NCI-H128 (cell line): ENCODE measurements at regions not wholly inside any gene's neighbourhood (a gene's known extent, or its start where the extent isn't known, plus 50 kb on each side); places are given as distances from the start of the nearest gene placed in this dataset.
"Not testable (repeated sequence)": the region's sequence is repeated elsewhere in the genome, so short reads cannot be mapped to it uniquely, and the experiment has no call there.

ENCODE experiments used
- DNase-seq: peaks from one replicate; lab custom pipeline; 2025; ENCODE audit not compliant: unreplicated experiment; lab: John Stamatoyannopoulos, UW

GRCh38 chr13:54676526-54677113 is 1648.0 kb downstream of the OLFM4 start:
- DNase-seq: no peak

- no peak for DNase-seq
These were observed 1653.6 kb downstream of the OLFM4 start for GRCh38 chr13:54682184-54682583.

GRCh38 chr13:54687173-54687572 is 1658.6 kb downstream of the OLFM4 start:
- DNase-seq: no peak

- DNase-seq: no peak
These were observed 1671.2 kb downstream of the OLFM4 start for GRCh38 chr13:54699831-54700230.

- DNase-seq: no peak
These were observed 1677.1 kb downstream of the OLFM4 start for GRCh38 chr13:54705738-54706137.

GRCh38 chr13:54706336-54706735 is 1677.7 kb downstream of the OLFM4 start:
- DNase-seq: no peak

- no peak for DNase-seq
These were observed 1680.9 kb downstream of the OLFM4 start for GRCh38 chr13:54709546-54709945.

- no peak for DNase-seq
These were observed 1705.0 kb downstream of the OLFM4 start for GRCh38 chr13:54733639-54734038.

GRCh38 chr13:54737211-54737610 is 1708.6 kb downstream of the OLFM4 start:
- DNase-seq: not testable (repeated sequence)

- DNase-seq: no peak
These were observed 1714.4 kb downstream of the OLFM4 start for GRCh38 chr13:54742984-54743383.

GRCh38 chr13:54744747-54745146 is 1716.1 kb downstream of the OLFM4 start:
- DNase-seq: no peak

GRCh38 chr13:54750521-54750920 is 1721.9 kb downstream of the OLFM4 start:
- no peak for DNase-seq

GRCh38 chr13:54758795-54759194 is 1730.2 kb downstream of the OLFM4 start:
- no peak for DNase-seq

GRCh38 chr13:54768214-54768613 is 1739.6 kb downstream of the OLFM4 start:
- DNase-seq: no peak

- DNase-seq: no peak
These were observed 1747.0 kb downstream of the OLFM4 start for GRCh38 chr13:54775501-54776191.

GRCh38 chr13:54787754-54788153 is 1759.1 kb downstream of the OLFM4 start:
- no peak for DNase-seq

GRCh38 chr13:54799621-54800226 is 1771.1 kb downstream of the OLFM4 start:
- no peak for DNase-seq

- no peak for DNase-seq
These were observed 1773.6 kb downstream of the OLFM4 start for GRCh38 chr13:54802226-54802625.

GRCh38 chr13:54805743-54806142 is 1777.1 kb downstream of the OLFM4 start:
- no peak for DNase-seq

GRCh38 chr13:54821938-54822470 is 1793.4 kb downstream of the OLFM4 start:
- not testable (repeated sequence) for DNase-seq

- DNase-seq: not testable (repeated sequence)
These were observed 1800.9 kb downstream of the OLFM4 start for GRCh38 chr13:54829391-54830068.

- DNase-seq: no peak
These were observed 1807.7 kb downstream of the OLFM4 start for GRCh38 chr13:54836273-54836672.
